CD4-positive, alpha-beta T cell (primary cell): ENCODE measurements at regions not wholly inside any gene's neighbourhood (a gene's known extent, or its start where the extent isn't known, plus 50 kb on each side); places are given as distances from the start of the nearest gene placed in this dataset.

Experiments
- ATAC-seq: fragments of 200-7000 bp; cut with Tn5 transposase; one replicate; pipeline ENCODE4 v1.10.0; 2022; ENCODE audit warnings: mild to moderate bottlenecking; ENCODE audit not compliant: poor library complexity
- CTCF ChIA-PET: fragments of 350-600 bp; sonication (Branson Sonifier 250); formaldehyde crosslinking; loops from one replicate; lab custom pipeline; 2021; ENCODE audit warnings: antibody characterized with exemption, inconsistent platforms; lab: Charles Lee
- POLR2A ChIA-PET: fragments of 350-600 bp; sonication (Branson Sonifier 250); formaldehyde crosslinking; loops from one replicate; lab custom pipeline; 2021; ENCODE audit warnings: antibody characterized with exemption, inconsistent platforms; lab: Charles Lee
- DNase-seq, 14 experiments: peaks; one replicate each; pipeline ENCODE4 v3.0.0-alpha.2; 2013 to 2020; ENCODE audit warnings: mixed read lengths in 2 of 14
- H3K27ac ChIP-seq, 2 donors: one replicate each; pipeline versions ENCODE4 v1.5.1 to v1.7.0; 2013; ENCODE audit warnings: low read length in 2 of 2, low read depth in 1 of 2, mild to moderate bottlenecking in 1 of 2
- H3K27me3 ChIP-seq, 2 experiments: 1 replicate in 1 of 2; 2 replicates in 1 of 2; pipeline versions ENCODE4 v1.6.1 to v1.7.0; 2013; ENCODE audit warnings: low read length in 2 of 2, control low read depth in 1 of 2, mild to moderate bottlenecking in 1 of 2, moderate library complexity in 1 of 2; ENCODE audit not compliant: insufficient read depth in 2 of 2, control insufficient read depth in 1 of 2
- H3K36me3 ChIP-seq: one replicate; pipeline ENCODE4 v1.6.1; 2013; ENCODE audit warnings: low read length, control low read depth; ENCODE audit not compliant: insufficient read depth
- H3K4me1 ChIP-seq: one replicate; pipeline ENCODE4 v1.6.1; 2013; ENCODE audit warnings: low read length, control low read depth; ENCODE audit not compliant: insufficient read depth
- H3K4me3 ChIP-seq: one replicate; pipeline ENCODE4 v1.5.1; 2013; ENCODE audit warnings: mild to moderate bottlenecking, low read length, moderate library complexity
- H3K9me3 ChIP-seq, 2 experiments: 1 replicate in 1 of 2; 2 replicates in 1 of 2; pipeline versions ENCODE4 v1.6.1 to v1.7.0; 2013; ENCODE audit warnings: low read length in 2 of 2, mild to moderate bottlenecking in 2 of 2, control low read depth in 1 of 2, moderate library complexity in 1 of 2; ENCODE audit not compliant: control insufficient read depth in 1 of 2, insufficient read depth in 1 of 2
- H3K27ac Mint-ChIP-seq: one replicate; pipeline ENCODE4 v1.8.0; 2020; ENCODE audit warnings: mixed read lengths
- H3K27me3 Mint-ChIP-seq: one replicate; pipeline ENCODE4 v1.8.0; 2021; ENCODE audit warnings: mixed read lengths
- H3K36me3 Mint-ChIP-seq: one replicate; pipeline ENCODE4 v1.8.0; 2021; ENCODE audit warnings: low read depth, mixed read lengths
- H3K4me1 Mint-ChIP-seq: one replicate; pipeline ENCODE4 v1.8.0; 2021; ENCODE audit warnings: low read depth, mixed read lengths
- H3K4me3 Mint-ChIP-seq: one replicate; pipeline ENCODE4 v1.8.0; 2020; ENCODE audit warnings: mild to moderate bottlenecking, mixed read lengths
- H3K9me3 Mint-ChIP-seq: one replicate; pipeline ENCODE4 v1.8.0; 2020; ENCODE audit warnings: mixed read lengths
- CTCF ChIP-seq: fragments of 200-600 bp; IDR thresholded peaks from one replicate; pipeline ENCODE4 v1.8.0; 2022; ENCODE audit warnings: antibody characterized with exemption, mild to moderate bottlenecking
- intact Hi-C, 2 experiments: fragments of 100-400 bp; cut with DNase I in 1 of 2; cut with micrococcal nuclease in 1 of 2; formaldehyde crosslinking; loops; one replicate each; pipeline versions ENCODE4 v1.15.1 to v1.9.0; 2023 to 2025; cut with DNase I, micrococcal nuclease

DNA sequence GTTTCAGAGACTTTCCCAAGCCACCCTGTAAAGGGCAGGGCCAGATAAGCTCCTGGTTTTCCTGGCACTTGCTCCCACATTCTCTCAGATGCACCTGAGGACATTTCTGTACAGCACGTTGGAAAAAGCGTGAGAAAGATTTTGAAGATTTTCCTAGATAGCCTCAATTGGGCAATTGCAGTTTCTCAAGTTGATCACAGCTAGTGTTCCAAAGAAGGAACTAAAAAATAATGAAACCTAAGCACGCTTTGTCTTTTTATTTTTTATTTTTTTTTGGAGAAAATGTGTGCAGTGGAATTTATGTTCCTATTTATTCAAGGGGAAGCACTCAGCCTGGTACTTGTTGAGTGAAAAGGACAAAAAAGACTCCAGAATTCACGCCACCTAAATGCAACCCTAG, 429.1 kb downstream of the RNF144A start:
- H3K27me3 ChIP-seq = no peaks in the 10 kb centered on the region
- no peak for DNase-seq
- POLR2A ChIA-PET = no interaction called here
- no peak overlapping the region for H3K27ac ChIP-seq
- no peaks in the 10 kb centered on the region for H3K9me3 ChIP-seq
- no peaks in the 10 kb centered on the region for H3K36me3 ChIP-seq
- intact Hi-C loops = no loop called here
- no peaks in the 10 kb centered on the region for H3K4me1 ChIP-seq
- Mint-ChIP-seq H3K27me3 (no peaks in the 10 kb centered on the region), H3K4me3 (no peak overlapping the region), H3K27ac (no peak overlapping the region), H3K4me1 (no peaks in the 10 kb centered on the region), H3K9me3 (no peaks in the 10 kb centered on the region), H3K36me3 (no peaks in the 10 kb centered on the region)
- TF ChIP-seq CTCF = no peak
- ATAC-seq = no peak
- H3K4me3 ChIP-seq = no peak overlapping the region
- CTCF ChIA-PET = no interaction called here

- Histone ChIP-seq H3K27ac (no peak overlapping the region), H3K36me3 (no peaks in the 10 kb centered on the region), H3K4me3 (no peak overlapping the region), H3K4me1 (no peaks in the 10 kb centered on the region), H3K27me3 (no peaks in the 10 kb centered on the region), H3K9me3 (no peaks in the 10 kb centered on the region)
- intact Hi-C loops = no loop called here
- Mint-ChIP-seq H3K4me1 (no peaks in the 10 kb centered on the region), H3K36me3 (no peaks in the 10 kb centered on the region), H3K4me3 (no peak overlapping the region), H3K27me3 (no peaks in the 10 kb centered on the region), H3K9me3 (no peaks in the 10 kb centered on the region), H3K27ac (no peak overlapping the region)
- DNase-seq (no peak), ATAC-seq (no peak)
- CTCF ChIA-PET = no interaction called here
- POLR2A ChIA-PET = no interaction called here
- no peak for TF ChIP-seq CTCF
These were observed 431.5 kb downstream of the RNF144A start for GRCh38 chr2:7348761-7349160.

DNA sequence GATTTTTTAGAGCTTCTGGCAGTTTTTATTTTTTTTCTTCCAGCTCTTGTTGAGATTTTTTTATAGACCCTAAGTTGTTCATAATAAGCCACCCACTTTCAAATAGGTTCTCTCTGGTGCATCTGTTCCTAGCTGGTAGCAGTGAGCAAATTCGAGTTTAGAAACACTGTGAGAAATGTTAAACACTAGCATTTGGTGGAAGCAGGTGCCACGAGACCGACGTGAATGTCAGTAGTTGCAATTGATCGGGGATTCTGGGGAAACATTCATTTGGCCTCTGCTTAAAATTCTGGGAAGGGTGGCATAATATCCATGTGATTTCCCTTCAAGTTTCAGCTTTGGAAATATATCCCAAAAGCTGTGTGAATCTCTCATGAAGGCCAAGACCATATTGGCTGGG, 435.0 kb downstream of the RNF144A start:
- Histone ChIP-seq H3K27ac (no peak overlapping the region), H3K4me1 (no peaks in the 10 kb centered on the region), H3K9me3 (no peaks in the 10 kb centered on the region), H3K27me3 (no peaks in the 10 kb centered on the region), H3K36me3 (no peaks in the 10 kb centered on the region), H3K4me3 (no peak overlapping the region)
- H3K27me3 Mint-ChIP-seq = no peaks in the 10 kb centered on the region
- no peak for DNase-seq
- no peak for TF ChIP-seq CTCF
- POLR2A ChIA-PET = no interaction called here
- H3K4me3 Mint-ChIP-seq = no peak overlapping the region
- H3K27ac Mint-ChIP-seq = no peak overlapping the region
- intact Hi-C loops = no loop called here
- CTCF ChIA-PET = no interaction called here
- H3K9me3 Mint-ChIP-seq = no peaks in the 10 kb centered on the region
- no peaks in the 10 kb centered on the region for H3K4me1 Mint-ChIP-seq
- ATAC-seq = no peak
- H3K36me3 Mint-ChIP-seq = no peaks in the 10 kb centered on the region
